Activated B cell treated with CpG ODN at 0.5 μM for 24 hours (primary cell): ENCODE measurements at regions not wholly inside any gene's neighbourhood (a gene's known extent, or its start where the extent isn't known, plus 50 kb on each side); places are given as distances from the start of the nearest gene placed in this dataset.

Experiments used
- ATAC-seq: fragments of 200-7000 bp; cut with Tn5 transposase; one replicate; pipeline ENCODE4 v1.10.0; 2021; ENCODE audit warnings: low read depth, mild to moderate bottlenecking, moderate library complexity
- CTCF ChIA-PET: fragments of 350-600 bp; sonication (Branson Sonifier 250); formaldehyde crosslinking; loops from one replicate; lab custom pipeline; 2021; ENCODE audit warnings: antibody characterized with exemption; lab: Charles Lee
- POLR2A ChIA-PET: fragments of 350-600 bp; sonication (Branson Sonifier 250); formaldehyde crosslinking; loops from one replicate; lab custom pipeline; 2021; ENCODE audit warnings: antibody characterized with exemption; lab: Charles Lee
- DNase-seq: peaks from one replicate; pipeline ENCODE4 v3.0.0; 2022
- H3K27ac Mint-ChIP-seq: one replicate; pipeline ENCODE4 v1.8.0; 2020; ENCODE audit warnings: mixed read lengths
- H3K27me3 Mint-ChIP-seq: one replicate; pipeline ENCODE4 v1.8.0; 2021; ENCODE audit warnings: mixed read lengths
- H3K36me3 Mint-ChIP-seq: one replicate; pipeline ENCODE4 v1.8.0; 2021; ENCODE audit warnings: low read depth, mixed read lengths
- H3K4me1 Mint-ChIP-seq: one replicate; pipeline ENCODE4 v1.8.0; 2021; ENCODE audit warnings: mixed read lengths
- H3K4me3 Mint-ChIP-seq: one replicate; pipeline ENCODE4 v1.8.0; 2020; ENCODE audit warnings: mild to moderate bottlenecking, mixed read lengths
- H3K9me3 Mint-ChIP-seq: one replicate; pipeline ENCODE4 v1.8.0; 2020; ENCODE audit warnings: mixed read lengths
- CTCF ChIP-seq: fragments of 200-600 bp; IDR thresholded peaks from one replicate; pipeline ENCODE4 v1.8.0; 2022; ENCODE audit warnings: antibody characterized with exemption, mild to moderate bottlenecking
- intact Hi-C: fragments of 100-400 bp; cut with micrococcal nuclease; formaldehyde crosslinking; loops from one replicate; pipeline ENCODE4 v1.15.1; 2024

- ChIA-PET CTCF (no interaction called here), POLR2A (no interaction called here)
- Mint-ChIP-seq H3K4me3 (no peak overlapping the region), H3K9me3 (peaks cover 4% of the 10 kb centered on the region), H3K4me1 (no peaks in the 10 kb centered on the region), H3K27me3 (no peaks in the 10 kb centered on the region), H3K36me3 (no peaks in the 10 kb centered on the region), H3K27ac (no peak overlapping the region)
- ATAC-seq (no peak), DNase-seq (no peak)
- no peak for TF ChIP-seq CTCF
- intact Hi-C loops: no loop called here
Measured at GRCh38 chr6:55669028-55669427, 90.0 kb upstream of the HMGCLL1 start.

- Mint-ChIP-seq H3K9me3 (peaks cover 7% of the 10 kb centered on the region), H3K4me3 (no peak overlapping the region), H3K27ac (no peak overlapping the region), H3K36me3 (no peaks in the 10 kb centered on the region), H3K27me3 (no peaks in the 10 kb centered on the region), H3K4me1 (no peaks in the 10 kb centered on the region)
- DNase-seq (no peak), ATAC-seq (no peak)
- POLR2A ChIA-PET: no interaction called here
- intact Hi-C loops: no loop called here
- TF ChIP-seq CTCF: no peak
- CTCF ChIA-PET: no interaction called here
Measured at GRCh38 chr6:55668591-55668990, 89.6 kb upstream of the HMGCLL1 start.

GRCh38 chr6:55667341-55667740 is 88.3 kb upstream of the HMGCLL1 start:
- ATAC-seq (no peak), DNase-seq (no peak)
- intact Hi-C loops: no loop called here
- ChIA-PET POLR2A (no interaction called here), CTCF (no interaction called here)
- no peak for TF ChIP-seq CTCF
- Mint-ChIP-seq H3K27ac (no peak overlapping the region), H3K27me3 (no peaks in the 10 kb centered on the region), H3K9me3 (peaks cover 7% of the 10 kb centered on the region), H3K36me3 (no peaks in the 10 kb centered on the region), H3K4me1 (no peaks in the 10 kb centered on the region), H3K4me3 (no peak overlapping the region)

- no peak for TF ChIP-seq CTCF
- CTCF ChIA-PET: no interaction called here
- POLR2A ChIA-PET: no interaction called here
- H3K27ac Mint-ChIP-seq: no peak overlapping the region
- H3K9me3 Mint-ChIP-seq: peaks cover 9% of the 10 kb centered on the region
- H3K4me1 Mint-ChIP-seq: no peaks in the 10 kb centered on the region
- intact Hi-C loops: no loop called here
- H3K27me3 Mint-ChIP-seq: no peaks in the 10 kb centered on the region
- H3K4me3 Mint-ChIP-seq: no peak overlapping the region
- H3K36me3 Mint-ChIP-seq: no peaks in the 10 kb centered on the region
- DNase-seq (no peak), ATAC-seq (no peak)
Measured at GRCh38 chr6:55666606-55667225, 87.7 kb upstream of the HMGCLL1 start.

- intact Hi-C loops: no loop called here
- CTCF ChIA-PET: no interaction called here
- no peak for ATAC-seq
Measured at GRCh38 chr6:55666037-55666436, 87.0 kb upstream of the HMGCLL1 start.

More at GRCh38 chr6:55666037-55666436, 87.0 kb upstream of the HMGCLL1 start:
- Mint-ChIP-seq H3K27me3 (no peaks in the 10 kb centered on the region), H3K36me3 (no peaks in the 10 kb centered on the region), H3K27ac (no peak overlapping the region), H3K4me3 (no peak overlapping the region), H3K9me3 (peaks cover 12% of the 10 kb centered on the region), H3K4me1 (no peaks in the 10 kb centered on the region)
- TF ChIP-seq CTCF: no peak
- DNase-seq: no peak
- POLR2A ChIA-PET: no interaction called here
